ENCODE measurements at regions not wholly inside any gene's neighbourhood (a gene's known extent, or its start where the extent isn't known, plus 50 kb on each side); places are given as distances from the start of the nearest gene placed in this dataset.

DNA sequence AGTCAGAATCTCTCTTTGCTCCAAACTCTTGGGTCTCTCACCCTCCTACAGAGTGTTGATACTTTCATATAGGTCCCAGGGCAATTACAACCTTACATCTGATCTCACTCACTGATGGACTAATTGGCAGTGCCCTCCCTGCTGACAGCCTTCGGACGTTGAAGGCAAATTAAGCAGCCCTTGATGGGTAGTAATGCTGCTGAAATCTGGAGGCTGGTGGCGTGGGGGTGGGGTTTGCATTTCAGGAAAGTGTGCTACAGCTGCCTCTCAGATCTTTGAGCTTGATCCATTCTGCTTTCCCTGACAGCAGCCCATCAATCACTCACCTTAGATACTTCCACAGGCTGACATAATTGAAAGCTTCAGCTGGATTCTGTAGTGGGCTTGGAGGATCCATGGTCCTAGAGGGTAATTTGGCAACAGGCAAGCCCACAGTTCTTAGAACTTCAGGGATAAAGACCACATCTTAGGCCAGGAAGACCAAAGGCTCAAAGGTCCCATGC is 349.1 kb upstream of the PODXL start:
- no peak for DNase-seq (ENCODE audit: low read depth)
- H3K4me3 ChIP-seq (ENCODE audit: low read depth, low read length), result no peak overlapping the region
- TF ChIP-seq, protein P1, sequence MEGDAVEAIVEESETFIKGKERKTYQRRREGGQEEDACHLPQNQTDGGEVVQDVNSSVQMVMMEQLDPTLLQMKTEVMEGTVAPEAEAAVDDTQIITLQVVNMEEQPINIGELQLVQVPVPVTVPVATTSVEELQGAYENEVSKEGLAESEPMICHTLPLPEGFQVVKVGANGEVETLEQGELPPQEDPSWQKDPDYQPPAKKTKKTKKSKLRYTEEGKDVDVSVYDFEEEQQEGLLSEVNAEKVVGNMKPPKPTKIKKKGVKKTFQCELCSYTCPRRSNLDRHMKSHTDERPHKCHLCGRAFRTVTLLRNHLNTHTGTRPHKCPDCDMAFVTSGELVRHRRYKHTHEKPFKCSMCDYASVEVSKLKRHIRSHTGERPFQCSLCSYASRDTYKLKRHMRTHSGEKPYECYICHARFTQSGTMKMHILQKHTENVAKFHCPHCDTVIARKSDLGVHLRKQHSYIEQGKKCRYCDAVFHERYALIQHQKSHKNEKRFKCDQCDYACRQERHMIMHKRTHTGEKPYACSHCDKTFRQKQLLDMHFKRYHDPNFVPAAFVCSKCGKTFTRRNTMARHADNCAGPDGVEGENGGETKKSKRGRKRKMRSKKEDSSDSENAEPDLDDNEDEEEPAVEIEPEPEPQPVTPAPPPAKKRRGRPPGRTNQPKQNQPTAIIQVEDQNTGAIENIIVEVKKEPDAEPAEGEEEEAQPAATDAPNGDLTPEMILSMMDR (conservative IDR thresholded peaks at IDR 0.05; ENCODE audit: low read depth, low read length), result no peak

DNA sequence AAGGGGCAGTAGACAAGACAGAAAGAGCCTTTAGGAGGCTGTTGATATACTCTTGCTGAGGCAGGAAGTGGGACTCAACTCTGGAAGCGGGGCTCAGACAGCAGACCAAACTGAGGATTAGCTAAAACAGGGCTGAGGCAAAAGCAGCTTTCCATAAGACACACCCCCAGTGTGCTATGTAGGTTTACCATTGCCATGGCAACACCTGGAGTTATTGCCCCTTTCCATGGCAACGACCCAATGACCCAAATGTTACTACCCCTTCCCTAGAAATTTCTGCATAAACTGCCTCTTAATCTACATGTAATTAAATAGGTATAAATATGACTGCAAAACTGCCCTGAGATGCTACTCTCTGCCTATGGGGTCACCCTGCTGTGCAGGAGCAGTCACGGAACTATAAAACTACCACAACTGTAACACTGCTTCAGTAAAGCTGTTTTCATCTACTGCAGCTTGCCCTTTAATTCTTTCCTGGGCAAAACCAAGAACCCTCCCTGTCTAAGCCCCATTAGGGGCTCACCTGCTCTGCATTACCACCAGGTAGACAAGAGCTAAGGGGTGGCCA is 348.4 kb upstream of the PODXL start:
- H3K4me3 ChIP-seq (ENCODE audit: low read depth, low read length), result no peak overlapping the region
- DNase-seq (ENCODE audit: low read depth), result no peak
- TF ChIP-seq, protein P1 (conservative IDR thresholded peaks at IDR 0.05; ENCODE audit: low read depth, low read length), result no peak

DNA sequence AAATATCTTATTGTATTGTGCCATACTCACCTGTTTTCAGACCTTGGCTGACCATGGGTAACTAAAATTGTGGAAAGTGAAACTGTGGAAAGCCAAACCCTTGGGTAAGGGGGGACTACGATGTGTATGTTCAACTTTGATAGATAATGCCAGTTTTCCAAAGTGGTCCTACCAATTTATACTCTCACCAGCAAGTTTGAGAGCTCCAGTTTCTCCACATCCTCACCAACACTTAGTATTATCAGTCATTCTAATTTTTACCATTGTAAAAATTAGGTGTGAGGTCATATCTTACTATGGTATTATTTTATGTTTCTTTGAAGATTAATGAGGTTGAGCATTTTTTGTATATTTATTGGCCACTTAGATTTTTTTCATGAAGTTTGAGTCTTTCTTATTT is 346.9 kb upstream of the PODXL start:
- no peak for DNase-seq (ENCODE audit: low read depth)
- TF ChIP-seq, protein P1 (conservative IDR thresholded peaks at IDR 0.05; ENCODE audit: low read depth, low read length), result no peak

DNA sequence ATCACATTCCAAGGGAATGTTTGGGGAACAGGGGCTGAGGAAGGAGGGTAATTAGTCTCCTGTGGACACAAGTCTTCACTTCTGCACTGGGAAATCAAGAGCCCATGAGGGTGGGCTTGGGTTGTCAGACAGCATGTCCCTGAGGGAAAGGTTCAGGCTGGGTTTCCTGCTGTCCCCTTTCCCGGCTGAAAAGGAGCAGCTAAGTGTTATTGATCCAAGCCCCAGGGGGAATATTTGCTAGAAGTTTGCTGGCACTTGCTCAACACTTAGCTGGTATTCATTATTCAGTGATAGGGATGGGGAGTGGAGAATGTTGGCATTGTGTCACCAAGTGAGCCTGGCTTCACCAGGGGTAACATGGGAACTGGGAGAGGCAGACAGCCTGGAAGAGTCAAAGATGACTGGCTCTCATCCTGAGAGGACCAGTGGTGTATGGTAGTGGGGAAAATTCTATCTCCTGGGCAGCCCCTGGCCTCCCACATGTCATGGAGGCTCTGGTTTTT is 344.4 kb upstream of the PODXL start:
- H3K4me3 ChIP-seq (ENCODE audit: low read depth, low read length), result no peak overlapping the region
- TF ChIP-seq, protein P1 (conservative IDR thresholded peaks at IDR 0.05; ENCODE audit: low read depth, low read length), result no peak
- DNase-seq (ENCODE audit: low read depth), result no peak

More for the DNA sequence above, 346.9 kb upstream of the PODXL start:
- no peak overlapping the region for H3K4me3 ChIP-seq (ENCODE audit: low read depth, low read length)

DNA sequence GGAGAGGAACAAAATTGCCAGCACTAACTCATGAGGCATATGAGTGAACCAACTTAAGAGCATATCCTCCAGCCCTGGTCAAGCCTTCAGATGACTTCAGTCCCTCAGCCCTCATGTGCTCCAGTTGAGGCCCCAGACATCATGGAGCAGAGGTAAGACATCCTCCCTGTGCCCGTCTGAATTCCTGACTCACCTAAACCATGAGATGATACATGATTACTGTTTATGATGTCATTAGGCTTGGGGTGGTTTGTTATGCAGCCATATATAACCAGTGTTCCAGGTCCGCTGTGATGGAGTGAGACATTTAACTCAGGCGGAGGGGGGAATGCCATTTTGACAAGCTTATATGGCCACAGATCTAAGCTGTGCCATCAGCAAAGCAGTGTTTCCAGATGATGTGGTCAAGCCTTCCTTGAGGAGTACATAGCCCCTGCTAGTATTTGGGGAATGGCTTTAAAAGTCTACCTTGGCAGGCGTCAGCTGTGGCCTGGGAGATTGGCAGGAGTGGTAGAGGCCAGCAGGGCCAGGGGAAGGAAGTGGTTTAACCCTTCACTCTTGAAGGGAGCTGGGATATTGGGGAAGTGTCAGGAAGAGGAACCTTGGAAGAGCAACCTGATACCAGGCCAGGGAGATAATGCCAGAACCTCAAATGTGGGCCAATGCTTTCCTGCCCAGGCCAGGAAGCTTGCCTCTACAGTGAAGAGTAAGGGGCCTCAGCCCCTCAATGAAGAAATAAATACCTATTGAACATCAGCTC is 343.0 kb upstream of the PODXL start:
- H3K4me3 ChIP-seq (ENCODE audit: low read depth, low read length), result no peak overlapping the region
- TF ChIP-seq, protein P1 (conservative IDR thresholded peaks at IDR 0.05; ENCODE audit: low read depth, low read length), result no peak
- DNase-seq (ENCODE audit: low read depth), result no peak

DNA sequence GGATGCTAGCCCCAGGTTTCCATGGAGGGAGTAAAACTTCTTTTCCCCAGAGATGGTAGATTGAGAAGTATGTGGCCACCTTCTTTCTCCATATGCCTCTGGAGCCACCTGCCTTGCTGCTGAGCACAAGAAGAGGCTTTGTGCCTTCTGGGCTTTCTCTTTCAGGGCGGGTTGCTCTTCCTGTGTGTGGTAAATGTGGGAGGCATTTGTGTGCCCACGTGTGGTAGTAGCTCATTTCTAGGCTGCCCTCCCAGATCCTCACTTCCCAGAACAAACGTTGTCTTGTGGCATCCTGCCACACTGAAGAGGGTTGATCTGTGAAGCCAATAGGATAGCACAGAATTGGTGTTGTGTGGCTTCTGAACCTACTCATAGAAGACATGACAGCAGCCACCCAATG is 342.0 kb upstream of the PODXL start:
- DNase-seq (ENCODE audit: low read depth), result no peak
- TF ChIP-seq, protein P1 (conservative IDR thresholded peaks at IDR 0.05; ENCODE audit: low read depth, low read length), result no peak

More for the DNA sequence above, 342.0 kb upstream of the PODXL start:
- no peak overlapping the region for H3K4me3 ChIP-seq (ENCODE audit: low read depth, low read length)
